HepG2 (cell line): ENCODE measurements at regions not wholly inside any gene's neighbourhood (a gene's known extent, or its start where the extent isn't known, plus 50 kb on each side); places are given as distances from the start of the nearest gene placed in this dataset.

ENCODE experiments used
- AHDC1 ChIP-seq: sonication (generic); formaldehyde crosslinking; IDR thresholded peaks from 2 replicates; pipeline ENCODE4 v1.5.1; 2020; ENCODE audit warnings: mild to moderate bottlenecking, missing genetic modification reagents, borderline replicate concordance
- CREBL2 ChIP-seq: sonication (generic); formaldehyde crosslinking; IDR thresholded peaks from 2 replicates; pipeline ENCODE4 v1.8.1; 2023; ENCODE audit warnings: missing genetic modification reagents, mild to moderate bottlenecking, borderline replicate concordance
- HNRNPL ChIP-seq: fragments of 200-400 bp; formaldehyde crosslinking; IDR thresholded peaks from 2 replicates; pipeline ENCODE4 v1.6.1; 2017; ENCODE audit warnings: mild to moderate bottlenecking, low read depth, low read length
- JUND ChIP-seq: sonication (generic); formaldehyde crosslinking; IDR thresholded peaks from 2 replicates; pipeline ENCODE4 v1.8.0; 2022; ENCODE audit warnings: mild to moderate bottlenecking, missing genetic modification reagents
- KLF11 ChIP-seq: IDR thresholded peaks from 2 replicates; pipeline ENCODE4 v1.6.1; 2016; ENCODE audit warnings: missing compliant biosample characterization
- MEIS1 ChIP-seq: sonication (generic); formaldehyde crosslinking; IDR thresholded peaks from 2 replicates; pipeline ENCODE4 v1.9.0; 2021; ENCODE audit warnings: mild to moderate bottlenecking, missing genetic modification reagents, moderate library complexity, borderline replicate concordance
- REST ChIP-seq, 2 experiments: IDR thresholded peaks; 2 replicates each; pipeline ENCODE4 v1.6.1; 2011 to 2012; ENCODE audit warnings: low read length in 2 of 2, borderline replicate concordance in 1 of 2, low read depth in 1 of 2, mild to moderate bottlenecking in 1 of 2, moderate library complexity in 1 of 2
- ZFP36 ChIP-seq: fragments of 150-350 bp; IDR thresholded peaks from 2 replicates; pipeline ENCODE4 v1.6.1; 2018; ENCODE audit warnings: borderline replicate concordance, low read length, low read depth; ENCODE audit not compliant: partially characterized antibody
- ZNF766 ChIP-seq: sonication (generic); formaldehyde crosslinking; IDR thresholded peaks from 2 replicates; pipeline ENCODE4 v1.5.0; 2020; ENCODE audit warnings: missing genetic modification reagents, borderline replicate concordance
- ZSCAN29 ChIP-seq: sonication (generic); formaldehyde crosslinking; conservative IDR thresholded peaks from 2 replicates; pipeline ENCODE4 v1.4.0; 2020; ENCODE audit warnings: mild to moderate bottlenecking, missing genetic modification reagents

GRCh38 chr5:89213573-89213972 is 330.6 kb upstream of the MEF2C start (continued):
- TF ChIP-seq ZFP36 (no peak), ZNF766 (no peak), REST (IDR thresholded peaks at IDR 0.05; ENCODE audit: borderline replicate concordance in 1 of 2, low read depth in 1 of 2, low read length in 2 of 2) (no peak), MEIS1 (no peak), JUND (CRISPR knock-in tag) (no peak), KLF11 (CRISPR knock-in tag) (no peak), ZSCAN29 (CRISPR knock-in tag) (no peak), AHDC1 (CRISPR knock-in tag) (no peak), CREBL2 (CRISPR knock-in tag) (no peak), HNRNPL (no peak)
